DND-41 (cell line): ENCODE measurements at regions not wholly inside any gene's neighbourhood (a gene's known extent, or its start where the extent isn't known, plus 50 kb on each side); places are given as distances from the start of the nearest gene placed in this dataset.

Experiments
- CTCF ChIP-seq: IDR thresholded peaks from 2 replicates; pipeline ENCODE4 v1.5.1; 2012; ENCODE audit warnings: borderline replicate concordance, low read length, moderate library complexity, mild to moderate bottlenecking; ENCODE audit not compliant: poor library complexity, severe bottlenecking; ENCODE audit errors: extremely low read depth
- EZH2 ChIP-seq: IDR thresholded peaks from 3 replicates; pipeline ENCODE4 v1.6.1; 2012; ENCODE audit warnings: borderline replicate concordance, low read depth, mild to moderate bottlenecking, moderate library complexity, low read length, inconsistent platforms; ENCODE audit not compliant: severe bottlenecking

DNA sequence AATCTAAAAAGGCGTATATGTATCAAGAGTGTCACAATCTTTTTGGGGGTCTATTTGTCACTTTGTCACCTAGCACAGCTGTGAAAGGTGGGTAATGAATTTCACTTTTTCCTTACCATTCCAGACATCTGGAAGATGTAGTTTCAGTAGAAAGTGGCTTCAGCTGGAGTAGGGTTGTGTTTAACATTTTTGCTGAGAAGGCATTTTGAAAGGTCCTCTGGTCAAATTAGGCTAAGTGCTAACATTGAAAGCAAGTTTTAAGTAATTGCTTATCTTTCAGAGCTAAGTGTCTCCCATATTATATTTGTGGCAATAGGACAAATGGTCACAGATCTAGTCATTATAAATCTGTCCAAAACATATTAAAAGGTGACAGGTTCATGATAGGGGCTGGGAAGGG lies 542.1 kb upstream of the SPHKAP start:
- TF ChIP-seq CTCF, result no peak
- TF ChIP-seq EZH2, result no peak
